ENCODE measurements at regions not wholly inside any gene's neighbourhood (a gene's known extent, or its start where the extent isn't known, plus 50 kb on each side); places are given as distances from the start of the nearest gene placed in this dataset.

DNA sequence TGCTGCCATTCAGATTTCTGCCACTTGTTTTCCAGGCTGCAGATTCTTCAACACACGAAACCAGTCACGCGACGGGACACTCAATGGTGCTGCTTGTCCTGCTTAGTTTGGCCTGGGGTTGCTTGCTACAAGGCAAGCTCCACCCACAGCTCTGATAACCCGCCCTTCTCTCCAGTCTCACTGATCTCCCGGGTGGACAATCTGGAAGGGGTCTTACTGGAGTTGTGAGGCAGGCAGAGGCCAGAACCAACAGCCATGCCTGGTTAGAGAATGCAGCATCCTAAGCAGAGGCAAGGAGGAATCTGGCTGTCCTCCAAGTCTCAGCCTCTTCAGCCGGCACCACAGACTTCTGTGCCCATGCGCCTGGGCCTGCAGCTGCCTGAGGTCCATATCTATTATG is 119.1 kb downstream of the KCNJ12 start (continued):
- TF ChIP-seq, protein P1, sequence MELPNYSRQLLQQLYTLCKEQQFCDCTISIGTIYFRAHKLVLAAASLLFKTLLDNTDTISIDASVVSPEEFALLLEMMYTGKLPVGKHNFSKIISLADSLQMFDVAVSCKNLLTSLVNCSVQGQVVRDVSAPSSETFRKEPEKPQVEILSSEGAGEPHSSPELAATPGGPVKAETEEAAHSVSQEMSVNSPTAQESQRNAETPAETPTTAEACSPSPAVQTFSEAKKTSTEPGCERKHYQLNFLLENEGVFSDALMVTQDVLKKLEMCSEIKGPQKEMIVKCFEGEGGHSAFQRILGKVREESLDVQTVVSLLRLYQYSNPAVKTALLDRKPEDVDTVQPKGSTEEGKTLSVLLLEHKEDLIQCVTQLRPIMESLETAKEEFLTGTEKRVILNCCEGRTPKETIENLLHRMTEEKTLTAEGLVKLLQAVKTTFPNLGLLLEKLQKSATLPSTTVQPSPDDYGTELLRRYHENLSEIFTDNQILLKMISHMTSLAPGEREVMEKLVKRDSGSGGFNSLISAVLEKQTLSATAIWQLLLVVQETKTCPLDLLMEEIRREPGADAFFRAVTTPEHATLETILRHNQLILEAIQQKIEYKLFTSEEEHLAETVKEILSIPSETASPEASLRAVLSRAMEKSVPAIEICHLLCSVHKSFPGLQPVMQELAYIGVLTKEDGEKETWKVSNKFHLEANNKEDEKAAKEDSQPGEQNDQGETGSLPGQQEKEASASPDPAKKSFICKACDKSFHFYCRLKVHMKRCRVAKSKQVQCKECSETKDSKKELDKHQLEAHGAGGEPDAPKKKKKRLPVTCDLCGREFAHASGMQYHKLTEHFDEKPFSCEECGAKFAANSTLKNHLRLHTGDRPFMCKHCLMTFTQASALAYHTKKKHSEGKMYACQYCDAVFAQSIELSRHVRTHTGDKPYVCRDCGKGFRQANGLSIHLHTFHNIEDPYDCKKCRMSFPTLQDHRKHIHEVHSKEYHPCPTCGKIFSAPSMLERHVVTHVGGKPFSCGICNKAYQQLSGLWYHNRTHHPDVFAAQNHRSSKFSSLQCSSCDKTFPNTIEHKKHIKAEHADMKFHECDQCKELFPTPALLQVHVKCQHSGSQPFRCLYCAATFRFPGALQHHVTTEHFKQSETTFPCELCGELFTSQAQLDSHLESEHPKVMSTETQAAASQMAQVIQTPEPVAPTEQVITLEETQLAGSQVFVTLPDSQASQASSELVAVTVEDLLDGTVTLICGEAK (IDR thresholded peaks at IDR 0.05) = no peak
- TF ChIP-seq, protein P1 (CRISPR knock-in tag; IDR thresholded peaks at IDR 0.05) = no peak
- no peak for TF ChIP-seq ZNF124 (CRISPR knock-in tag; IDR thresholded peaks at IDR 0.05)
